ENCODE measurements at regions not wholly inside any gene's neighbourhood (a gene's known extent, or its start where the extent isn't known, plus 50 kb on each side); places are given as distances from the start of the nearest gene placed in this dataset.

- DNase-seq (ENCODE audit: low read depth in 1 of 2, low spot score in 1 of 2), result no peak
Observed at GRCh38 chr20:51335329-51335841, 207.1 kb downstream of the NFATC2 start.

- DNase-seq (ENCODE audit: low read depth in 1 of 2, low spot score in 1 of 2), result no peak
Observed at GRCh38 chr20:51334609-51335008, 207.9 kb downstream of the NFATC2 start.

- no peak for DNase-seq (ENCODE audit: low read depth in 1 of 2, low spot score in 1 of 2)
Observed at GRCh38 chr20:51333971-51334370, 208.5 kb downstream of the NFATC2 start.

- no peak for DNase-seq (ENCODE audit: low read depth in 1 of 2, low spot score in 1 of 2)
Observed at GRCh38 chr20:51333446-51333845, 209.1 kb downstream of the NFATC2 start.

- no peak for DNase-seq (ENCODE audit: low read depth in 1 of 2, low spot score in 1 of 2)
Observed at GRCh38 chr20:51331481-51331880, 211.0 kb downstream of the NFATC2 start.

GRCh38 chr20:51329845-51330244 is 212.7 kb downstream of the NFATC2 start:
- no peak for DNase-seq (ENCODE audit: low read depth in 1 of 2, low spot score in 1 of 2)

GRCh38 chr20:51327251-51327841 is 215.2 kb downstream of the NFATC2 start:
- no peak for DNase-seq (ENCODE audit: low read depth in 1 of 2, low spot score in 1 of 2)

GRCh38 chr20:51326201-51326819 is 216.2 kb downstream of the NFATC2 start:
- no peak for DNase-seq (ENCODE audit: low read depth in 1 of 2, low spot score in 1 of 2)

GRCh38 chr20:51322164-51322707 is 220.3 kb downstream of the NFATC2 start:
- no peak for DNase-seq (ENCODE audit: low read depth in 1 of 2, low spot score in 1 of 2)

GRCh38 chr20:51321343-51322163 is 221.0 kb downstream of the NFATC2 start:
- no peak for DNase-seq (ENCODE audit: low read depth in 1 of 2, low spot score in 1 of 2)

- no peak for DNase-seq (ENCODE audit: low read depth in 1 of 2, low spot score in 1 of 2)
Observed at GRCh38 chr20:51319522-51319921, 223.0 kb downstream of the NFATC2 start.

- peak; percentile 3 to 34 for DNase-seq (ENCODE audit: low read depth in 1 of 2, low spot score in 1 of 2)
Observed at GRCh38 chr20:51318058-51318949, 224.2 kb downstream of the NFATC2 start.

GRCh38 chr20:51315390-51315789 is 227.1 kb downstream of the NFATC2 start:
- DNase-seq (ENCODE audit: low read depth in 1 of 2, low spot score in 1 of 2), result no peak

GRCh38 chr20:51313358-51313827 is 229.1 kb downstream of the NFATC2 start:
- no peak for DNase-seq (ENCODE audit: low read depth in 1 of 2, low spot score in 1 of 2)

GRCh38 chr20:51312480-51312783 is 230.1 kb downstream of the NFATC2 start:
- DNase-seq (ENCODE audit: low read depth in 1 of 2, low spot score in 1 of 2), result no peak

GRCh38 chr20:51311636-51312479 is 230.7 kb downstream of the NFATC2 start:
- DNase-seq (ENCODE audit: low read depth in 1 of 2, low spot score in 1 of 2), result no peak

GRCh38 chr20:51310216-51310615 is 232.3 kb downstream of the NFATC2 start:
- no peak for DNase-seq (ENCODE audit: low read depth in 1 of 2, low spot score in 1 of 2)

- DNase-seq (ENCODE audit: low read depth in 1 of 2, low spot score in 1 of 2), result no peak
Observed at GRCh38 chr20:51309128-51309527, 233.4 kb downstream of the NFATC2 start.

- DNase-seq (ENCODE audit: low read depth in 1 of 2, low spot score in 1 of 2), result peak; percentile 38 to 60
Observed at GRCh38 chr20:51306521-51307358, 235.8 kb downstream of the NFATC2 start.

Measured in stimulated activated CD4-positive, alpha-beta T cell treated with anti-CD3 and anti-CD28 coated beads, Interleukin-15, amount 100 ng/mL, for 1 hour (primary cell).